GM12865 (cell line): ENCODE measurements at regions not wholly inside any gene's neighbourhood (a gene's known extent, or its start where the extent isn't known, plus 50 kb on each side); places are given as distances from the start of the nearest gene placed in this dataset.
A peak's percentile ranks its signal among the peaks of the same experiment; 100 is the strongest.
"Not testable (repeated sequence)": the region's sequence is repeated elsewhere in the genome, so short reads cannot be mapped to it uniquely, and the experiment has no call there.

Experiments
- DNase-seq: peaks from one replicate; pipeline ENCODE4 v3.0.0; 2010; ENCODE audit warnings: low read depth
- H3K4me3 ChIP-seq: 2 replicates; pipeline ENCODE4 v1.5.1; 2011; ENCODE audit warnings: mild to moderate bottlenecking, low read depth, low read length, control low read depth
- TF ChIP-seq, protein P1 (sequence below): IDR thresholded peaks from 2 replicates; pipeline ENCODE4 v1.5.1; 2011; ENCODE audit warnings: low read length, control low read depth, low read depth, inconsistent platforms; ENCODE audit not compliant: insufficient read depth; ENCODE audit errors: missing control alignments

- not testable (repeated sequence) for H3K4me3 ChIP-seq
- TF ChIP-seq, protein P1, sequence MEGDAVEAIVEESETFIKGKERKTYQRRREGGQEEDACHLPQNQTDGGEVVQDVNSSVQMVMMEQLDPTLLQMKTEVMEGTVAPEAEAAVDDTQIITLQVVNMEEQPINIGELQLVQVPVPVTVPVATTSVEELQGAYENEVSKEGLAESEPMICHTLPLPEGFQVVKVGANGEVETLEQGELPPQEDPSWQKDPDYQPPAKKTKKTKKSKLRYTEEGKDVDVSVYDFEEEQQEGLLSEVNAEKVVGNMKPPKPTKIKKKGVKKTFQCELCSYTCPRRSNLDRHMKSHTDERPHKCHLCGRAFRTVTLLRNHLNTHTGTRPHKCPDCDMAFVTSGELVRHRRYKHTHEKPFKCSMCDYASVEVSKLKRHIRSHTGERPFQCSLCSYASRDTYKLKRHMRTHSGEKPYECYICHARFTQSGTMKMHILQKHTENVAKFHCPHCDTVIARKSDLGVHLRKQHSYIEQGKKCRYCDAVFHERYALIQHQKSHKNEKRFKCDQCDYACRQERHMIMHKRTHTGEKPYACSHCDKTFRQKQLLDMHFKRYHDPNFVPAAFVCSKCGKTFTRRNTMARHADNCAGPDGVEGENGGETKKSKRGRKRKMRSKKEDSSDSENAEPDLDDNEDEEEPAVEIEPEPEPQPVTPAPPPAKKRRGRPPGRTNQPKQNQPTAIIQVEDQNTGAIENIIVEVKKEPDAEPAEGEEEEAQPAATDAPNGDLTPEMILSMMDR = peak; percentile 17
- peak; percentile 15 for DNase-seq
These were observed 153.5 kb upstream of the CHL1 start for GRCh38 chr3:42871-43744.

DNA sequence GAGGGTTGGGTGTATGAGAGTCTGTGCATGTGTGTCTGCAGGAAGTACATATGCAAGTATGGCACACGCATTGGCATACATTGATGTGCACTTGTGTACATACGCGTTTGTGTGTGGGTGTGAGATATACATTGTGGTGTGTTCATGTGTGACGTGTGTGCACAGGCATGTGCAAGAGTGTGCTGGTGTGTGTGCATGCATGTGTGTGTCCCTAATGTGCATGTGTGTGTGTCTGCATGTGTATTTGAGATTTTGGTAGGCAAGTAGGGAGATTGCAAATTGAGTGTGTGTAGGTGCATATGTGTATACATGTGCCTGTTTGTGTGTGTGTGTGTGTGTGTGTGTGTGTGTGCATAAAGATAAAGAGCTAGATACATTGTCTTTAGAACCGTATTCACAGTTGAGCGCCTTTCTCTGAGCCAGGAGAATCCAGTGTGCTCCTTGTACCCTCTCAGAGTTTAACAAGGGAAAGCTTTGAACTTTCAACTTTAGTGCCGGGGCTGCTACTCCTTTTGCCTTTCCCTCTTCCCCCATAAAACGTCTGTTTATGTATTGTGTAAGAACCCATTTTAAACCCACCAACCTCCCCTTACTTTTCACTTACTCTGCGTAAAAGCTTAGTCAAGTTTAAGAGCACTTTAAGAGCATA, 152.4 kb upstream of the CHL1 start:
- no peak for DNase-seq
- TF ChIP-seq, protein P1 = no peak
- H3K4me3 ChIP-seq = no peak overlapping the region

DNA sequence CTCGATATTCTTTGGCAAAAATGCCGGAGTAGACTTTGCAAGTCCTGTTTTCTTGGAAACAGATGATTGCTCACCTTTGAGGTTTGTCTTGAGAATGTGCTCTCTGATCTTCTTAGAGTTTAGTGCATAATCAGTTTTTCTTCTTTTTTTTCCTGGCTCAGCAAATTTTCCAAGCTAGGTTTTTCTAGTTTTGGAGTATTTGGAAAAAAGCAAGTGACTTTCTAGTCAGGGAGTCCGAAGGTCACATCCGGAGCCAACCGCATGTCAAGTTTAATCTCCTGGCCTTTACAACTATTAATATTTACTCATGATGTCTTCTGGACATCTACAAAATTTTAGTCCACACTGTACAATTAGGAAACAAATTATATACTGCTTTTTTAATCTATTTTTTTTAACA, 151.6 kb upstream of the CHL1 start:
- not testable (repeated sequence) for DNase-seq, H3K4me3 ChIP-seq

DNA sequence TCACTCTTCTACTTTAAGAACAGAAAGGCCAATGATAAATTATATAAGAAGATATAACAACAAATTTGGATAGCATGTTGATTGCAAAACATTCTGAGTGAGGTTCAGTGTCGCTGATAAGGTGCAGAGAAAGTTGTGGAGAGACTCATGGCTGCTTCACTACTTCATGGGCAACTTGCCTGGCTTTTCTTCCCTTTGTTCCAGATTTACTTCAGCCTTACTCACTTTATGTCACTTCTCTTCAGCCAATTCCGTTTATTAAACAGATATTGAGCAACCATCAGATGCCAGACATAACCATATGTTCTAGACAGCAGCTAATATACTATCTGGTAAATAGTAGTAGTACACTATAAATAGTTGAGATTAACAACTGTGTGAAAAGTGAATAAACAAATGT, 150.0 kb upstream of the CHL1 start:
- no peak overlapping the region for H3K4me3 ChIP-seq
- DNase-seq = no peak
- TF ChIP-seq, protein P1 = no peak

DNA sequence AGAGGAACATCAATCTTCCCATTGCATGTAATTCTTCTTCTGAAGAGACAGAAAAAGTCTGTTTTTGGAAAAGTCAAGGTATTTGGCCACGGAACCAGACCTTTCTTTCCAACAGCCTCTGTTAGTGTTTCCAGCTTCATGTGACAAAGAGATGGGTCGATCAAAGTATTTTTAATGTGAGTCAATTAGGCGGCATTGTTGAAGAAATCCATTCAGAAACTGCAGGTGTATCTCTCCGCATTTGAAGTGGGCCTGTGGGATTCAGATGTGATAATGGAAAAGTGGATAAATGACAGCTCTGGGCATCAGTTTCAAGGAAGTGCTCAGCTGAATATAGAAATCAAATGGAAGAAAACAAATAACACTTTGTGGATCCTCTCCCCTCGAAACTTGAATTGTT, 143.1 kb upstream of the CHL1 start:
- not testable (repeated sequence) for H3K4me3 ChIP-seq, DNase-seq

GRCh38 chr3:54240-54639, 142.3 kb upstream of the CHL1 start:
- no peak overlapping the region for H3K4me3 ChIP-seq
- DNase-seq = no peak
- TF ChIP-seq, protein P1 = no peak

DNA sequence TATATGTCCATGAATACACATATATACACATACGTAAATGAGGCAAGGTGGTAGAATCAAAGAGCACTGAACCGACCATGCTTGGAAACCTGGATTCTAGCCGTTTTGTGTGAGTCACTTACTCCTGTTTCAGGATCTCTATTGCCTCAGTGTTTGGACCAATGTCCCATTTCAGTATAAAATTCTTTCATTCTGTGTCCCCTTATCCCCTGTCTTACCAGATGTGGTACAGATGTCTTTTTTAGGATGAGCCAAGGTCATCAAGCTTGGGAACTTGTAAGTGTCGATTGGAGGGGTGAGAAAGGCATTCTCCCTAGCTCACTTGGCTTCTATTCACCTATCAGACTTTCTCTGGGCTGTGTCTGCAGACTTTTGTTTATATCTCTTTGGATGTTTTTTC, 139.9 kb upstream of the CHL1 start:
- DNase-seq = no peak
- TF ChIP-seq, protein P1 = no peak
- H3K4me3 ChIP-seq = no peak overlapping the region

GRCh38 chr3:59854-60253, 136.7 kb upstream of the CHL1 start:
- no peak for DNase-seq
- no peak overlapping the region for H3K4me3 ChIP-seq
- TF ChIP-seq, protein P1 = no peak
